OCI-LY1 (cell line): ENCODE measurements at regions not wholly inside any gene's neighbourhood (a gene's known extent, or its start where the extent isn't known, plus 50 kb on each side); places are given as distances from the start of the nearest gene placed in this dataset.

ENCODE experiments used
- H2AFZ ChIP-seq: fragments of 200-600 bp; sonication (generic), shearing (Covaris generic); 2 replicates; pipeline ENCODE4 v1.6.0; 2014; ENCODE audit warnings: antibody characterized with exemption, mild to moderate bottlenecking, low read length
- H3F3A ChIP-seq: fragments of 200-600 bp; sonication (generic), shearing (Covaris generic); 2 replicates; pipeline ENCODE4 v1.6.0; 2014; ENCODE audit warnings: mild to moderate bottlenecking, antibody characterized with exemption, low read length, moderate library complexity; ENCODE audit not compliant: insufficient read depth
- H3K27ac ChIP-seq: fragments of 200-600 bp; sonication (generic); 2 replicates; pipeline ENCODE4 v1.5.1; 2014; ENCODE audit warnings: low read length, mixed run types, mild to moderate bottlenecking, low read depth; ENCODE audit not compliant: poor library complexity, severe bottlenecking
- H3K27me3 ChIP-seq: fragments of 200-600 bp; sonication (generic); 2 replicates; pipeline ENCODE4 v1.6.0; 2014; ENCODE audit warnings: antibody characterized with exemption, mild to moderate bottlenecking, low read length, moderate library complexity; ENCODE audit not compliant: insufficient read depth
- H3K36me3 ChIP-seq: fragments of 200-600 bp; sonication (generic); 2 replicates; pipeline ENCODE4 v1.6.1; 2014; ENCODE audit warnings: mild to moderate bottlenecking, antibody characterized with exemption, low read length, moderate library complexity, mixed read lengths; ENCODE audit not compliant: insufficient read depth
- H3K4me1 ChIP-seq: fragments of 200-600 bp; sonication (generic); 2 replicates; pipeline ENCODE4 v1.5.1; 2014; ENCODE audit warnings: mild to moderate bottlenecking, low read length, moderate library complexity; ENCODE audit not compliant: insufficient read depth, severe bottlenecking
- H3K4me2 ChIP-seq: fragments of 200-600 bp; sonication (generic), shearing (Covaris generic); 2 replicates; pipeline ENCODE4 v1.6.1; 2014; ENCODE audit warnings: low read length
- H3K4me3 ChIP-seq: fragments of 200-600 bp; sonication (generic); 2 replicates; pipeline ENCODE4 v1.5.1; 2014; ENCODE audit warnings: low read length, low read depth, mild to moderate bottlenecking, mixed read lengths; ENCODE audit not compliant: poor library complexity, severe bottlenecking
- H3K79me2 ChIP-seq: fragments of 200-600 bp; shearing (Covaris generic); 2 replicates; pipeline ENCODE4 v1.6.1; 2016; ENCODE audit warnings: mixed run types, low read length, mixed read lengths; ENCODE audit not compliant: insufficient read depth
- H3K9ac ChIP-seq: fragments of 200-600 bp; sonication (generic), shearing (Covaris generic); 2 replicates; pipeline ENCODE4 v1.6.1; 2014; ENCODE audit warnings: mild to moderate bottlenecking, low read length, mixed read lengths
- H3K9me2 ChIP-seq: fragments of 200-600 bp; sonication (generic), shearing (Covaris generic); 2 replicates; pipeline ENCODE4 v1.6.1; 2014; ENCODE audit warnings: low read depth, mild to moderate bottlenecking, low read length, mixed read lengths
- H3K9me3 ChIP-seq: fragments of 200-600 bp; shearing (Covaris generic); 2 replicates; pipeline ENCODE4 v1.6.1; 2014; ENCODE audit warnings: low read length, mixed read lengths
- H4K20me1 ChIP-seq: fragments of 200-600 bp; sonication (generic), shearing (Covaris generic); 2 replicates; pipeline ENCODE4 v1.6.0; 2016; ENCODE audit warnings: mild to moderate bottlenecking, low read length; ENCODE audit not compliant: insufficient read depth
- EZH2 ChIP-seq: fragments of 200-600 bp; sonication (generic), shearing (Covaris generic); IDR thresholded peaks from 2 replicates; pipeline ENCODE4 v1.8.0; 2017; ENCODE audit warnings: borderline replicate concordance, mixed run types, mild to moderate bottlenecking, antibody characterized with exemption, low read length, moderate library complexity, mixed read lengths
- TF ChIP-seq, protein P1 (sequence below): fragments of 200-600 bp; sonication (generic), shearing (Covaris generic); IDR thresholded peaks from 2 replicates; pipeline ENCODE4 v1.5.1; 2017; ENCODE audit warnings: mild to moderate bottlenecking, antibody characterized with exemption, low read length, moderate library complexity, mixed read lengths

- Histone ChIP-seq H4K20me1 (no peaks in the 10 kb centered on the region), H3K27me3 (no peaks in the 10 kb centered on the region), H3K79me2 (no peaks in the 10 kb centered on the region), H3K4me3 (no peak overlapping the region), H3K9me3 (no peaks in the 10 kb centered on the region), H3K36me3 (no peaks in the 10 kb centered on the region), H2AFZ (no peak overlapping the region), H3K9ac (no peak overlapping the region), H3K4me1 (no peaks in the 10 kb centered on the region), H3K9me2 (no peaks in the 10 kb centered on the region), H3K27ac (no peak overlapping the region), H3F3A (no peaks in the 10 kb centered on the region), H3K4me2 (no peak overlapping the region)
- TF ChIP-seq, protein P1, sequence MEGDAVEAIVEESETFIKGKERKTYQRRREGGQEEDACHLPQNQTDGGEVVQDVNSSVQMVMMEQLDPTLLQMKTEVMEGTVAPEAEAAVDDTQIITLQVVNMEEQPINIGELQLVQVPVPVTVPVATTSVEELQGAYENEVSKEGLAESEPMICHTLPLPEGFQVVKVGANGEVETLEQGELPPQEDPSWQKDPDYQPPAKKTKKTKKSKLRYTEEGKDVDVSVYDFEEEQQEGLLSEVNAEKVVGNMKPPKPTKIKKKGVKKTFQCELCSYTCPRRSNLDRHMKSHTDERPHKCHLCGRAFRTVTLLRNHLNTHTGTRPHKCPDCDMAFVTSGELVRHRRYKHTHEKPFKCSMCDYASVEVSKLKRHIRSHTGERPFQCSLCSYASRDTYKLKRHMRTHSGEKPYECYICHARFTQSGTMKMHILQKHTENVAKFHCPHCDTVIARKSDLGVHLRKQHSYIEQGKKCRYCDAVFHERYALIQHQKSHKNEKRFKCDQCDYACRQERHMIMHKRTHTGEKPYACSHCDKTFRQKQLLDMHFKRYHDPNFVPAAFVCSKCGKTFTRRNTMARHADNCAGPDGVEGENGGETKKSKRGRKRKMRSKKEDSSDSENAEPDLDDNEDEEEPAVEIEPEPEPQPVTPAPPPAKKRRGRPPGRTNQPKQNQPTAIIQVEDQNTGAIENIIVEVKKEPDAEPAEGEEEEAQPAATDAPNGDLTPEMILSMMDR = no peak
- no peak for TF ChIP-seq EZH2
These were observed 452.3 kb downstream of the HTR1B start for GRCh38 chr6:77010931-77011542.

DNA sequence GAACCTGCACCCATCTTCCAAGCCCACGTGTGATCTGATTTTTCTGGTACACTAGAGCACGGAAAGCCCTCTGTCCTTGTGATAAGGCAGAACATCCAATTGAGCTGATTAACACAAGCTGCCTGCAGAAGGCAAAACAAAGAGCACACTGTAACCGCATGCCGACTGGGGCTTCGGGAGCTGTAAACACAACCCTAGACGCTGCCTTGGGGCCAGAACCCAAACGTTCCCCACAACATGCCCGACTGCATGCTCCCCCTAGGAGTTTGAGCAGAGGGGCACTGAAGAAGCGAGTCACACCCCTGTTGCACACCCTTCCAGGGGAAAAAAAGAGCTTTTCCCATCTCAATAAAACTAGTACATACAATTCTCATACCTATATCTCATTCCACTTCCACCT is 470.7 kb downstream of the HTR1B start:
- TF ChIP-seq EZH2 = no peak
- TF ChIP-seq, protein P1 = no peak

GRCh38 chr6:76984572-76984971 is 478.7 kb downstream of the HTR1B start:
- Histone ChIP-seq H3K9me3 (no peaks in the 10 kb centered on the region), H3F3A (no peaks in the 10 kb centered on the region), H3K9ac (no peak overlapping the region), H3K4me2 (no peak overlapping the region), H3K9me2 (no peaks in the 10 kb centered on the region), H3K79me2 (no peaks in the 10 kb centered on the region), H3K27me3 (no peaks in the 10 kb centered on the region), H3K36me3 (no peaks in the 10 kb centered on the region), H4K20me1 (no peaks in the 10 kb centered on the region), H3K27ac (no peak overlapping the region), H2AFZ (no peak overlapping the region), H3K4me1 (no peaks in the 10 kb centered on the region), H3K4me3 (no peak overlapping the region)
- TF ChIP-seq, protein P1 = no peak
- no peak for TF ChIP-seq EZH2

More for the DNA sequence above, 470.7 kb downstream of the HTR1B start:
- Histone ChIP-seq H2AFZ (no peak overlapping the region), H3K4me2 (no peak overlapping the region), H3K9me3 (no peaks in the 10 kb centered on the region), H3K9ac (no peak overlapping the region), H3K79me2 (no peaks in the 10 kb centered on the region), H3K9me2 (no peaks in the 10 kb centered on the region), H3F3A (no peaks in the 10 kb centered on the region), H3K36me3 (no peaks in the 10 kb centered on the region), H3K4me1 (no peaks in the 10 kb centered on the region), H3K4me3 (no peak overlapping the region), H3K27ac (no peak overlapping the region), H4K20me1 (no peaks in the 10 kb centered on the region), H3K27me3 (no peaks in the 10 kb centered on the region)
